GM23338 (cell line): ENCODE measurements at regions not wholly inside any gene's neighbourhood (a gene's known extent, or its start where the extent isn't known, plus 50 kb on each side); places are given as distances from the start of the nearest gene placed in this dataset.

Source experiments
- CTCF ChIP-seq, 2 experiments: fragments of 200-600 bp in 1 of 2; sonication (generic) in 1 of 2; conservative IDR thresholded peaks; 2 replicates each; pipeline versions ENCODE4 v1.5.1 to v1.6.1; 2016 to 2017; ENCODE audit warnings: antibody characterized with exemption in 2 of 2, low read depth in 2 of 2, mild to moderate bottlenecking in 2 of 2, moderate library complexity in 1 of 2
- ETS1 ChIP-seq: IDR thresholded peaks from 2 replicates; pipeline ENCODE4 v1.6.1; 2016; ENCODE audit warnings: antibody characterized with exemption
- EZH2 ChIP-seq: fragments of 200-600 bp; sonication (generic); IDR thresholded peaks from one replicate; pipeline ENCODE4 v1.8.0; 2017; ENCODE audit warnings: antibody characterized with exemption, mild to moderate bottlenecking, low read depth; ENCODE audit not compliant: unreplicated experiment
- EZH2phosphoT487 ChIP-seq: fragments of 200-600 bp; sonication (generic); IDR thresholded peaks from one replicate; pipeline ENCODE4 v1.8.1; 2018; ENCODE audit warnings: antibody characterized with exemption; ENCODE audit not compliant: unreplicated experiment
- POLR2AphosphoS5 ChIP-seq: IDR thresholded peaks from 2 replicates; pipeline ENCODE4 v1.6.1; 2016; ENCODE audit warnings: antibody characterized with exemption, low read depth
- REST ChIP-seq: IDR thresholded peaks from one replicate; pipeline ENCODE4 v1.6.1; 2018; ENCODE audit warnings: antibody characterized with exemption; ENCODE audit not compliant: unreplicated experiment
- ZNF114 ChIP-seq: fragments of 250-450 bp; sonication (Bioruptor Pico); IDR thresholded peaks from 2 replicates; pipeline ENCODE4 v1.5.0; 2020; ENCODE audit warnings: mild to moderate bottlenecking, moderate library complexity

DNA sequence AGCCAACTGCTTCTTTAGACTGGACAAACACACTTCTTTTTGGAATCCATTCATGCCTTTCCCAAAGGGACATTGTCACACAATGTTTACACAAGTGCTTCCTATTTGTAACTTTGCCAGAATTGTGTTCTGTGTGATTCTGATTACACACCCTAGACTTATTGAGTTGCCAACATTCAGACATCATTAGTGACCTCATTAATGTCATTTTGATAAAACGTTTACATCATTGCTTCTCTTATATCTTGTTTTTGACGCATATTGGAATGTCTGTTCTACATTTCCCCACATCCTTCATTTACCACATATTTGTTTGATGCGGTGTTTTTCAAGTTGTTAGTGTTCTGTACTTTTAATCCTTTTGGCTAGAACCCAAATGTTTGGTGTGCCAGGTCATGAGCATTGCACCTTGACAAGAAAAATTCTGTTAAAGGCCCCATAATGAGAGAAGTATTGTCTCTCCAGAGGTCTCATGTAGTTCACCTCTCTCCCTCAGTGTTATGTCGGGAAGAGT lies 305.5 kb downstream of the AEBP2 start:
- TF ChIP-seq REST (no peak), POLR2AphosphoS5 (no peak), EZH2phosphoT487 (no peak), CTCF (conservative IDR thresholded peaks at IDR 0.05; ENCODE audit: low read depth in 2 of 2) (no peak), EZH2 (no peak), ZNF114 (no peak), ETS1 (no peak)
